ENCODE measurements at regions not wholly inside any gene's neighbourhood (a gene's known extent, or its start where the extent isn't known, plus 50 kb on each side); places are given as distances from the start of the nearest gene placed in this dataset.

DNA sequence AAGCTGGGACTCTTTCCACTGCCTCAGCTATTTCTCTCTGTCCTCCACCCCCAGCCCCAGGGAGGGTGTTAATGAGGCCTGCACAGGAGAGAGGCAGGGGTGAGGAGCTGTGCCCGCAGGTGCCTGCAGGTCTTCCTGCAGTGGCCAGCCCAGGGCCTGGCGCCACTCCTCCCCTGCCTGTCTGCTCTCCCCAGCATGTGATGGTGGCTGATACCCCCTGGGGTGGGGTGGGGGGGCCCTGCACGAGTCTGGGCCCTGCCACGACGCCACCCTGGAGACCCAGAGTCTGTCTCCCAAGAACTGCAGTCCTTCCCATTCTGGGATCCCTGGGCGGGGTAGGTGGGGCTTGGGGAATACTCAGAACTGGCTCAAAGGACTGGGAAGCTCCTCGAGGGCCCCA is 166.4 kb upstream of the SMIM23 start:
- in situ Hi-C loops (cut with MboI; ENCODE audit: low sequenced_read_pairs, unreplicated experiment): loop anchor here (25.0 kb wide), 1 partner anchor 418 kb away; no protein-coding TSS in a partner anchor
- TF ChIP-seq, protein P1, sequence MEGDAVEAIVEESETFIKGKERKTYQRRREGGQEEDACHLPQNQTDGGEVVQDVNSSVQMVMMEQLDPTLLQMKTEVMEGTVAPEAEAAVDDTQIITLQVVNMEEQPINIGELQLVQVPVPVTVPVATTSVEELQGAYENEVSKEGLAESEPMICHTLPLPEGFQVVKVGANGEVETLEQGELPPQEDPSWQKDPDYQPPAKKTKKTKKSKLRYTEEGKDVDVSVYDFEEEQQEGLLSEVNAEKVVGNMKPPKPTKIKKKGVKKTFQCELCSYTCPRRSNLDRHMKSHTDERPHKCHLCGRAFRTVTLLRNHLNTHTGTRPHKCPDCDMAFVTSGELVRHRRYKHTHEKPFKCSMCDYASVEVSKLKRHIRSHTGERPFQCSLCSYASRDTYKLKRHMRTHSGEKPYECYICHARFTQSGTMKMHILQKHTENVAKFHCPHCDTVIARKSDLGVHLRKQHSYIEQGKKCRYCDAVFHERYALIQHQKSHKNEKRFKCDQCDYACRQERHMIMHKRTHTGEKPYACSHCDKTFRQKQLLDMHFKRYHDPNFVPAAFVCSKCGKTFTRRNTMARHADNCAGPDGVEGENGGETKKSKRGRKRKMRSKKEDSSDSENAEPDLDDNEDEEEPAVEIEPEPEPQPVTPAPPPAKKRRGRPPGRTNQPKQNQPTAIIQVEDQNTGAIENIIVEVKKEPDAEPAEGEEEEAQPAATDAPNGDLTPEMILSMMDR (IDR thresholded peaks at IDR 0.05; ENCODE audit: borderline replicate concordance, control extremely low read depth, extremely low read depth, insufficient read depth, missing control alignments): no peak
- no peak for DNase-seq (ENCODE audit: low spot score)

DNA sequence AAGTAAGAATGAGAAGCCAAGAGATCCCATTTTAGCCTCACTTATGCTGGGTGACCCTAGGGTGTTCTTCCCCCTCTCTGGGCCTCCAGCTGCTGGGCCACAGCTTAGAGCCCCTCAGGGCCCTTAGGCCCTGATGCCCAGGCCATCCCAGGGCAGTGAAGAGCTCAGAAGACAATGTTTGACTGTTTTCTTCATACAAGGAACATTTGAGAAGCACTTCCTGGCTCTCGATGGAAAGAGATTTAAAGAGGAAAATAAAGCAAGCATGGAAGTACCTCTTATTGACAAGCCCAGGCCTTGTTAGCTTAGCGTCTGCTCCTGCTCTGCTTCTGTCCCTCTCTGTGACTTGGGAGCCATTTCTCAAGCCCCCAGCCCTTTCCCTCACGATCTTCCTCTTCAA is 165.9 kb upstream of the SMIM23 start:
- no peak for DNase-seq (ENCODE audit: low spot score)
- TF ChIP-seq, protein P1 (IDR thresholded peaks at IDR 0.05; ENCODE audit: borderline replicate concordance, control extremely low read depth, extremely low read depth, insufficient read depth, missing control alignments): no peak
- in situ Hi-C loops (cut with MboI; ENCODE audit: low sequenced_read_pairs, unreplicated experiment): loop anchor here (25.0 kb wide), 1 partner anchor 418 kb away; no protein-coding TSS in a partner anchor

DNA sequence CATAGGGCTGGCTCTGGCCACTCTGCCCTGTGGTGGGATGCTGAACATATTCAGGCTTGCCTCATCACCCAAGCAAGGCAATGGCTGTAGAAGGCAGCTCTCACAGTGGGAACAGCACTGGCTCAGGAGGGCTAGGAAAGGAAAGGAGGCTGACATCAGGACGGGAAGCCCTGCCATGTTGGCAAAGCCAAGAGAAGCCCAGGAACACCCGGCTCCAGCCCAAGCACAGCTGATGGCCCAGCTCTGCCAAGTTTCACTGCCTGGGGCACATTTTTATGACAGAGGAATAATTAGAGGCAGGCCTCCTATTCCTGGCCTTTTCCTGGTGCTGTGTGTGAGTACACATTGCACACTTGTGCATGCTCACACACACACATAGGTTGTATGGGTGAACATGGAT is 163.6 kb upstream of the SMIM23 start:
- TF ChIP-seq, protein P1 (IDR thresholded peaks at IDR 0.05; ENCODE audit: borderline replicate concordance, control extremely low read depth, extremely low read depth, insufficient read depth, missing control alignments): no peak
- DNase-seq (ENCODE audit: low spot score): no peak
- in situ Hi-C loops (cut with MboI; ENCODE audit: low sequenced_read_pairs, unreplicated experiment): loop anchor here (25.0 kb wide), 1 partner anchor 415 kb away; no protein-coding TSS in a partner anchor

DNA sequence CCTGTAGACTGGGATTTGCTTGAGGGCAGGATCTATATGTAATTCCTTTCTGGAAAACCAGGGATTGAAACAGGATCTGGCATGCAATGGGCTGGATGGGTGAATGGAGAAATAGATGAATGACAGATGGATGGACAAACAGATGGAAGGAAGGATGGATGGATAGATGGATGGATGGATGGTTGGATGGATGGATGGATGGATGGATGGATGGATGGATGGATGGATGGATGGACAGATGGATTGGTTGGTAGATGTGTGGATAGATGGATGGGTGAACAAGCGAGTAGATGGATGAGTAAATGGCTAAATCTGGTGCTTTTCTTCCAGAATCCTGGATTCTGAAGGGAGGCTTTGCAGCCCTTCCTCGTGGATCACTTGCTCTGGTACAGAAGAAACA is 162.5 kb upstream of the SMIM23 start:
- TF ChIP-seq, protein P1 (IDR thresholded peaks at IDR 0.05; ENCODE audit: borderline replicate concordance, control extremely low read depth, extremely low read depth, insufficient read depth, missing control alignments): no peak
- DNase-seq (ENCODE audit: low spot score): no peak
- in situ Hi-C loops (cut with MboI; ENCODE audit: low sequenced_read_pairs, unreplicated experiment): loop anchor here (25.0 kb wide), 1 partner anchor 414 kb away; no protein-coding TSS in a partner anchor

DNA sequence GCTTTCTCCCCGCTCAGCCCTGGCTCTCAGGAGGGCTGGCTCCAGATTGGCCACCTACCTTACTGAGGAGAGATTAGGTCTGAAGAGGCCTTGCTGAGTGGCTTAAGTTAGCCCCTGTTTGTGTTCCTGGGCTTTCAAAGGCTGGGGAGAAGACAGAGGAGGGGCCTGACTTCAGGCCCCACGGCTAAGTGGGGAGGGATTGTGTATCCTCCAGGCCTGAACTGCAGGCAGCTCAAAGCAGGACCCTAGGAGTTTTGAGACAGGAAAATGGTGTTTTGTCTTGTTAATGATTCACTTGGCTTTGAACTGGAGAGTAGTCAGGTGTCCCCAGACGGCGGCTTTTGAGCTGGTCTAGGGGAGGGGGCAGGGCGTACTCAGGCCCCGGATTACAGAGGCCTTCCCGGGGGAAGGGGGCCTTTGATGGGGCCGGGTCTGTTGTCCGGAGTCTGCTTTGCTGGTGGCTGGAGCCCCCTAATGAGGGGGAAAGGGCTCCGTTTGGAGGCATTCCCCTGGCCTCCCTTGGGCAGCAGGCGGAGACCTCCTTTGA is 162.0 kb upstream of the SMIM23 start:
- TF ChIP-seq, protein P1 (IDR thresholded peaks at IDR 0.05; ENCODE audit: borderline replicate concordance, control extremely low read depth, extremely low read depth, insufficient read depth, missing control alignments): no peak
- in situ Hi-C loops (cut with MboI; ENCODE audit: low sequenced_read_pairs, unreplicated experiment): loop anchor here (25.0 kb wide), 1 partner anchor 414 kb away; no protein-coding TSS in a partner anchor
- DNase-seq (ENCODE audit: low spot score): no peak

DNA sequence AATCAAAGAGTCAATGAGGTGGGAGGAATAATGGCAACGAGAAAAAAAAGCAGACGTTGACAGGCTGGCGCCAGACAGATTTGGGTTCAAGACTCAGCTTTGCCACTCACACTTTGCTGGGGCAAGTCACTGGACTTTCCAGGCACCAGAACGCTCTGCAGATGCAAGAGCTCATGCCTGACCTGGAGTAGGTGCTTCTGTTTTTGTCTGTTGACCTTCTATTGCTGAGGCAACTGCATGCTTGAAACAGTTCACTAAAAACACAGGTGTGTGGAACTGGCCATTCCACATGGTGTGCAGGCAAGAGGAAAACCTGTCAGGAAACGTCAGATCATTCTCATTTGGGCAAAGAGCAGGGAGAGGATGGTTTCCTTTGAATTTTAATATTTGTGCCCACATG is 161.2 kb upstream of the SMIM23 start:
- DNase-seq (ENCODE audit: low spot score): no peak
- in situ Hi-C loops (cut with MboI; ENCODE audit: low sequenced_read_pairs, unreplicated experiment): loop anchor here (25.0 kb wide), 1 partner anchor 413 kb away; no protein-coding TSS in a partner anchor
- TF ChIP-seq, protein P1 (IDR thresholded peaks at IDR 0.05; ENCODE audit: borderline replicate concordance, control extremely low read depth, extremely low read depth, insufficient read depth, missing control alignments): no peak

Measured in GM13976 (cell line).